Loucy (cell line): ENCODE measurements at regions not wholly inside any gene's neighbourhood (a gene's known extent, or its start where the extent isn't known, plus 50 kb on each side); places are given as distances from the start of the nearest gene placed in this dataset.

Experiments used
- H2AFZ ChIP-seq: fragments of 200-600 bp; sonication (generic); 2 replicates; pipeline ENCODE4 v1.6.0; 2016; ENCODE audit warnings: antibody characterized with exemption, mild to moderate bottlenecking, low read length, moderate library complexity
- H3F3A ChIP-seq: fragments of 200-600 bp; 2 replicates; pipeline ENCODE4 v1.6.0; 2016; ENCODE audit warnings: antibody characterized with exemption, low read depth, mild to moderate bottlenecking
- H3K27me3 ChIP-seq: fragments of 200-600 bp; sonication (generic); 2 replicates; pipeline ENCODE4 v1.6.1; 2014; ENCODE audit warnings: low read length, mild to moderate bottlenecking; ENCODE audit not compliant: insufficient read depth, poor library complexity, severe bottlenecking
- H3K36me3 ChIP-seq: fragments of 200-600 bp; sonication (generic); 2 replicates; pipeline ENCODE4 v1.6.1; 2016; ENCODE audit warnings: low read length; ENCODE audit not compliant: insufficient read depth
- H3K4me1 ChIP-seq: fragments of 200-600 bp; sonication (generic); 2 replicates; pipeline ENCODE4 v1.5.1; 2014; ENCODE audit warnings: low read length, mild to moderate bottlenecking; ENCODE audit not compliant: insufficient read depth, poor library complexity, severe bottlenecking
- H3K4me2 ChIP-seq: fragments of 200-600 bp; sonication (generic); 2 replicates; pipeline ENCODE4 v1.6.0; 2014; ENCODE audit warnings: antibody characterized with exemption, low read length, low read depth, mild to moderate bottlenecking; ENCODE audit not compliant: poor library complexity, severe bottlenecking
- H3K4me3 ChIP-seq: fragments of 200-600 bp; sonication (generic); 2 replicates; pipeline ENCODE4 v1.5.1; 2014; ENCODE audit warnings: low read length, mild to moderate bottlenecking, mixed read lengths; ENCODE audit not compliant: poor library complexity, severe bottlenecking
- H3K79me2 ChIP-seq: fragments of 200-600 bp; sonication (generic); 2 replicates; pipeline ENCODE4 v1.6.1; 2014; ENCODE audit warnings: low read length; ENCODE audit not compliant: insufficient read depth
- H3K9ac ChIP-seq: fragments of 200-600 bp; sonication (generic); 2 replicates; pipeline ENCODE4 v1.6.0; 2014; ENCODE audit warnings: mild to moderate bottlenecking, low read depth, low read length, moderate library complexity; ENCODE audit not compliant: poor library complexity, severe bottlenecking
- H3K9me2 ChIP-seq: fragments of 200-600 bp; sonication (generic); replicated peaks from 2 replicates; pipeline ENCODE4 v1.6.1; 2016; ENCODE audit warnings: low read depth, low read length, mixed read lengths
- H3K9me3 ChIP-seq: fragments of 200-600 bp; sonication (generic); 2 replicates; pipeline ENCODE4 v1.6.1; 2014; ENCODE audit warnings: mild to moderate bottlenecking, antibody characterized with exemption, low read length, low read depth; ENCODE audit not compliant: insufficient read depth
- H4K20me1 ChIP-seq: fragments of 200-600 bp; sonication (generic); 2 replicates; pipeline ENCODE4 v1.6.0; 2014; ENCODE audit warnings: antibody characterized with exemption, low read length, mild to moderate bottlenecking; ENCODE audit not compliant: insufficient read depth, poor library complexity, severe bottlenecking
- CTCF ChIP-seq: fragments of 200-600 bp; sonication (generic); conservative IDR thresholded peaks from 2 replicates; pipeline ENCODE4 v1.5.1; 2014; ENCODE audit warnings: mild to moderate bottlenecking, antibody characterized with exemption, low read length
- EZH2phosphoT487 ChIP-seq: fragments of 200-600 bp; IDR thresholded peaks from 2 replicates; pipeline ENCODE4 v1.6.1; 2018; ENCODE audit warnings: antibody characterized with exemption, mild to moderate bottlenecking, moderate library complexity, borderline replicate concordance

- TF ChIP-seq EZH2phosphoT487: no peak
- TF ChIP-seq CTCF: no peak
- peak overlapping the region; percentile 69 for H3K9ac ChIP-seq
- H3F3A ChIP-seq: peaks cover 4% of the 10 kb centered on the region; the same call in 1 of the 2 replicates
- H3K79me2 ChIP-seq: no peaks in the 10 kb centered on the region
- H3K9me2 ChIP-seq: no peaks in the 10 kb centered on the region
- no peaks in the 10 kb centered on the region for H4K20me1 ChIP-seq
- H3K4me1 ChIP-seq: peaks cover 33% of the 10 kb centered on the region
- no peaks in the 10 kb centered on the region for H3K27me3 ChIP-seq
- peak overlapping the region; percentile 66 for H3K4me3 ChIP-seq
- no peaks in the 10 kb centered on the region for H3K36me3 ChIP-seq
- peak overlapping the region; percentile 73 for H2AFZ ChIP-seq
- no peaks in the 10 kb centered on the region for H3K9me3 ChIP-seq
- H3K4me2 ChIP-seq: peak overlapping the region; percentile 78
These were observed 283.1 kb downstream of the FLRT2 start for GRCh38 chr14:85813040-85813439.

GRCh38 chr14:85811340-85811739, 281.4 kb downstream of the FLRT2 start:
- H3K4me1 ChIP-seq: peaks cover 33% of the 10 kb centered on the region
- no peak overlapping the region for H3K4me2 ChIP-seq
- peaks cover 4% of the 10 kb centered on the region; the same call in 1 of the 2 replicates for H3F3A ChIP-seq
- H4K20me1 ChIP-seq: no peaks in the 10 kb centered on the region
- H3K9me2 ChIP-seq: no peaks in the 10 kb centered on the region
- peak overlapping the region; percentile 43; the same call in 1 of the 2 replicates for H2AFZ ChIP-seq
- no peaks in the 10 kb centered on the region for H3K9me3 ChIP-seq
- no peaks in the 10 kb centered on the region for H3K27me3 ChIP-seq
- H3K9ac ChIP-seq: no peak overlapping the region
- TF ChIP-seq CTCF (no peak), EZH2phosphoT487 (no peak)
- no peaks in the 10 kb centered on the region for H3K79me2 ChIP-seq
- H3K36me3 ChIP-seq: no peaks in the 10 kb centered on the region
- H3K4me3 ChIP-seq: no peak overlapping the region

DNA sequence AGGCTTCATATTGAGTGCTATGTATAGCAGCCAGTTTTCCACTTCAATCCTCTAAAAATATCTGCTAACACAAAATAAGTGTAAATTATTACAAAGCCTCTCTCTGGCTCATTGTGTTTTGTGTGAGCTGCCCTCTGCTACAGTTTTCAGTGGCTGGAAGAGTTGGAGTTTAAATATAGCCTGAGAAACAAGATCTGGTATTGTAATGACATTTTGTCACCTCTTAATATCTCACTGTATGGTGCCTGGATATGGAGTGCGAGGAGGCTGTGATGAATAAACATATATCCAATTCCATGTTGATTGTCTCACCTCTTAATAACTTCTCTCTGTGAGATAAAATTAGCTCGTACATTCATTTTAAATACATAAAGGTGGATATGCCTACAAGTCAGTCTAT, 269.7 kb downstream of the FLRT2 start:
- no peaks in the 10 kb centered on the region for H3K9me2 ChIP-seq
- TF ChIP-seq CTCF (no peak), EZH2phosphoT487 (no peak)
- no peaks in the 10 kb centered on the region for H3K36me3 ChIP-seq
- H4K20me1 ChIP-seq: no peaks in the 10 kb centered on the region
- no peak overlapping the region for H3K4me2 ChIP-seq
- H2AFZ ChIP-seq: no peak overlapping the region
- no peaks in the 10 kb centered on the region for H3K9me3 ChIP-seq
- H3K27me3 ChIP-seq: no peaks in the 10 kb centered on the region
- H3K4me3 ChIP-seq: no peak overlapping the region
- no peaks in the 10 kb centered on the region for H3K4me1 ChIP-seq
- no peaks in the 10 kb centered on the region for H3F3A ChIP-seq
- no peaks in the 10 kb centered on the region for H3K79me2 ChIP-seq
- no peak overlapping the region for H3K9ac ChIP-seq
